ENCODE measurements at regions not wholly inside any gene's neighbourhood (a gene's known extent, or its start where the extent isn't known, plus 50 kb on each side); places are given as distances from the start of the nearest gene placed in this dataset.

GRCh38 chr3:162376761-162377160 lies 880.2 kb downstream of the OTOL1 start:
- intact Hi-C loops (cut with micrococcal nuclease): no loop called here
- no peak for DNase-seq
- Histone ChIP-seq H3K4me2 (replicated peaks; ENCODE audit: extremely low read depth, low read length, poor library complexity, severe bottlenecking) (no peak overlapping the region), H3K79me2 (ENCODE audit: insufficient read depth, low read length) (no peaks in the 10 kb centered on the region), H3K9ac (ENCODE audit: insufficient read depth, low read length, poor library complexity, severe bottlenecking) (no peak overlapping the region), H3K4me1 (ENCODE audit: control insufficient read depth in 1 of 2, insufficient read depth in 2 of 2, low read length in 2 of 2) (no peaks in the 10 kb centered on the region), H4K20me1 (ENCODE audit: insufficient read depth, low read length) (no peaks in the 10 kb centered on the region), H3K9me3 (replicated peaks in 1 of 2; ENCODE audit: control insufficient read depth in 1 of 2, insufficient read depth in 1 of 2, low read length in 2 of 2) (peaks cover 0 to 10% of the 10 kb centered on the region in 2 donors), H3K36me3 (replicated peaks in 1 of 2; ENCODE audit: control insufficient read depth in 1 of 2, insufficient read depth in 2 of 2, low read length in 2 of 2) (no peaks in the 10 kb centered on the region), H2AFZ (ENCODE audit: insufficient read depth, low read depth, low read length, poor library complexity, severe bottlenecking) (no peak overlapping the region), H3K27me3 (ENCODE audit: control insufficient read depth in 2 of 2, insufficient read depth in 2 of 2, low read length in 2 of 2) (no peaks in the 10 kb centered on the region), H3K27ac (ENCODE audit: low read depth in 1 of 2, low read length in 2 of 2) (no peak overlapping the region), H3K4me3 (replicated peaks in 1 of 3; ENCODE audit: low read depth in 2 of 3, low read length in 3 of 3) (no peak overlapping the region)
- no peak overlapping the region for H3K27ac Mint-ChIP-seq
- no peak overlapping the region for H3K4me3 Mint-ChIP-seq
- no peaks in the 10 kb centered on the region for H3K27me3 Mint-ChIP-seq (ENCODE audit: low read depth in 3 of 3)
- peaks cover 0 to 13% (median 2%) of the 10 kb centered on the region in 7 donors for H3K9me3 Mint-ChIP-seq
- no peak for TF ChIP-seq CTCF (IDR thresholded peaks at IDR 0.05)
- H3K4me1 Mint-ChIP-seq: no peaks in the 10 kb centered on the region
- no peaks in the 10 kb centered on the region for H3K36me3 Mint-ChIP-seq
- no CpG with 5 or more reads among the region's 1 CpG for WGBS (ENCODE audit: insufficient coverage)

GRCh38 chr3:162377608-162378007 lies 881.0 kb downstream of the OTOL1 start:
- no peak for TF ChIP-seq CTCF (IDR thresholded peaks at IDR 0.05)
- Histone ChIP-seq H2AFZ (ENCODE audit: insufficient read depth, low read depth, low read length, poor library complexity, severe bottlenecking) (no peak overlapping the region), H3K4me2 (replicated peaks; ENCODE audit: extremely low read depth, low read length, poor library complexity, severe bottlenecking) (no peak overlapping the region), H4K20me1 (ENCODE audit: insufficient read depth, low read length) (no peaks in the 10 kb centered on the region), H3K27me3 (ENCODE audit: control insufficient read depth in 2 of 2, insufficient read depth in 2 of 2, low read length in 2 of 2) (no peaks in the 10 kb centered on the region), H3K79me2 (ENCODE audit: insufficient read depth, low read length) (no peaks in the 10 kb centered on the region), H3K9ac (ENCODE audit: insufficient read depth, low read length, poor library complexity, severe bottlenecking) (no peak overlapping the region), H3K27ac (ENCODE audit: low read depth in 1 of 2, low read length in 2 of 2) (no peak overlapping the region), H3K4me3 (replicated peaks in 1 of 3; ENCODE audit: low read depth in 2 of 3, low read length in 3 of 3) (no peak overlapping the region), H3K4me1 (ENCODE audit: control insufficient read depth in 1 of 2, insufficient read depth in 2 of 2, low read length in 2 of 2) (no peaks in the 10 kb centered on the region), H3K36me3 (replicated peaks in 1 of 2; ENCODE audit: control insufficient read depth in 1 of 2, insufficient read depth in 2 of 2, low read length in 2 of 2) (no peaks in the 10 kb centered on the region), H3K9me3 (replicated peaks in 1 of 2; ENCODE audit: control insufficient read depth in 1 of 2, insufficient read depth in 1 of 2, low read length in 2 of 2) (peaks cover 0 to 10% of the 10 kb centered on the region in 2 donors)
- intact Hi-C loops (cut with micrococcal nuclease): no loop called here
- no peak for DNase-seq
- H3K4me1 Mint-ChIP-seq: no peaks in the 10 kb centered on the region
- H3K27me3 Mint-ChIP-seq (ENCODE audit: low read depth in 3 of 3): no peaks in the 10 kb centered on the region
- peaks cover 0 to 13% (median 2%) of the 10 kb centered on the region in 7 donors for H3K9me3 Mint-ChIP-seq
- no peaks in the 10 kb centered on the region for H3K36me3 Mint-ChIP-seq
- 79% methylated on average over 4 of the region's 5 CpGs for WGBS (ENCODE audit: insufficient coverage)
- no peak overlapping the region for H3K27ac Mint-ChIP-seq
- H3K4me3 Mint-ChIP-seq: no peak overlapping the region

Measured in CD14-positive monocyte (primary cell).